C4-2B (cell line): ENCODE measurements at regions not wholly inside any gene's neighbourhood (a gene's known extent, or its start where the extent isn't known, plus 50 kb on each side); places are given as distances from the start of the nearest gene placed in this dataset.

Source experiments
- ZFX ChIP-seq: fragments of 450-650 bp; IDR thresholded peaks from 2 replicates; pipeline ENCODE4 v1.6.1; 2017
- TF ChIP-seq, protein P1 (sequence below): fragments of 450-650 bp; conservative IDR thresholded peaks from 2 replicates; pipeline ENCODE4 v1.5.1; 2017; ENCODE audit warnings: mild to moderate bottlenecking

GRCh38 chr22:48800036-48800885 lies 1027.4 kb downstream of the BRD1 start:
- TF ChIP-seq, protein P1, sequence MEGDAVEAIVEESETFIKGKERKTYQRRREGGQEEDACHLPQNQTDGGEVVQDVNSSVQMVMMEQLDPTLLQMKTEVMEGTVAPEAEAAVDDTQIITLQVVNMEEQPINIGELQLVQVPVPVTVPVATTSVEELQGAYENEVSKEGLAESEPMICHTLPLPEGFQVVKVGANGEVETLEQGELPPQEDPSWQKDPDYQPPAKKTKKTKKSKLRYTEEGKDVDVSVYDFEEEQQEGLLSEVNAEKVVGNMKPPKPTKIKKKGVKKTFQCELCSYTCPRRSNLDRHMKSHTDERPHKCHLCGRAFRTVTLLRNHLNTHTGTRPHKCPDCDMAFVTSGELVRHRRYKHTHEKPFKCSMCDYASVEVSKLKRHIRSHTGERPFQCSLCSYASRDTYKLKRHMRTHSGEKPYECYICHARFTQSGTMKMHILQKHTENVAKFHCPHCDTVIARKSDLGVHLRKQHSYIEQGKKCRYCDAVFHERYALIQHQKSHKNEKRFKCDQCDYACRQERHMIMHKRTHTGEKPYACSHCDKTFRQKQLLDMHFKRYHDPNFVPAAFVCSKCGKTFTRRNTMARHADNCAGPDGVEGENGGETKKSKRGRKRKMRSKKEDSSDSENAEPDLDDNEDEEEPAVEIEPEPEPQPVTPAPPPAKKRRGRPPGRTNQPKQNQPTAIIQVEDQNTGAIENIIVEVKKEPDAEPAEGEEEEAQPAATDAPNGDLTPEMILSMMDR, result no peak
- no peak for TF ChIP-seq ZFX
